BJ (cell line): ENCODE measurements at regions not wholly inside any gene's neighbourhood (a gene's known extent, or its start where the extent isn't known, plus 50 kb on each side); places are given as distances from the start of the nearest gene placed in this dataset.

ENCODE experiments used
- CTCF ChIA-PET: fragments of 350-600 bp; formaldehyde crosslinking; extraction: SDS; loops from one replicate; lab custom pipeline; 2021; ENCODE audit warnings: antibody characterized with exemption, inconsistent platforms; lab: Yijun Ruan, JAX
- POLR2A ChIA-PET: fragments of 300-600 bp; sonication (Branson Sonifier 250); formaldehyde crosslinking; extraction: SDS; loops from one replicate; lab custom pipeline; 2021; ENCODE audit warnings: antibody characterized with exemption; lab: Charles Lee
- DNase-seq: peaks from one replicate; pipeline ENCODE4 v3.0.0-alpha.2; 2011; ENCODE audit warnings: low read depth
- H3K27me3 ChIP-seq: 2 replicates; pipeline ENCODE4 v1.6.0; 2011; ENCODE audit warnings: low read length; ENCODE audit not compliant: control insufficient read depth, insufficient read depth
- H3K36me3 ChIP-seq: 2 replicates; pipeline ENCODE4 v1.5.1; 2011; ENCODE audit warnings: low read length; ENCODE audit not compliant: control insufficient read depth, insufficient read depth
- H3K4me3 ChIP-seq: 2 replicates; pipeline ENCODE4 v1.5.1; 2011; ENCODE audit warnings: low read depth, mild to moderate bottlenecking, control low read depth, low read length
- CTCF ChIP-seq: IDR thresholded peaks from 2 replicates; pipeline ENCODE4 v1.5.1; 2011; ENCODE audit warnings: low read depth, mild to moderate bottlenecking, control low read depth, inconsistent platforms, low read length, moderate library complexity; ENCODE audit not compliant: insufficient read depth

- ChIA-PET CTCF (no interaction called here), POLR2A (no interaction called here)
- TF ChIP-seq CTCF = no peak
- H3K4me3 ChIP-seq = no peak overlapping the region
- H3K27me3 ChIP-seq = no peaks in the 10 kb centered on the region
- no peaks in the 10 kb centered on the region for H3K36me3 ChIP-seq
- DNase-seq = no peak
These were observed 484.1 kb upstream of the VRK2 start for GRCh38 chr2:57562495-57562894.

- POLR2A ChIA-PET = no interaction called here
- CTCF ChIA-PET = no interaction called here
- DNase-seq = no peak
- no peak overlapping the region for H3K4me3 ChIP-seq
- no peaks in the 10 kb centered on the region for H3K36me3 ChIP-seq
- H3K27me3 ChIP-seq = no peaks in the 10 kb centered on the region
- TF ChIP-seq CTCF = no peak
These were observed 483.6 kb upstream of the VRK2 start for GRCh38 chr2:57563015-57563414.

- CTCF ChIA-PET = no interaction called here
- no peak overlapping the region for H3K4me3 ChIP-seq
- H3K27me3 ChIP-seq = no peaks in the 10 kb centered on the region
- DNase-seq = no peak
- POLR2A ChIA-PET = no interaction called here
- no peak for TF ChIP-seq CTCF
- no peaks in the 10 kb centered on the region for H3K36me3 ChIP-seq
These were observed 479.4 kb upstream of the VRK2 start for GRCh38 chr2:57567245-57567644.

- DNase-seq = no peak
- Histone ChIP-seq H3K27me3 (no peaks in the 10 kb centered on the region), H3K36me3 (no peaks in the 10 kb centered on the region), H3K4me3 (no peak overlapping the region)
- no peak for TF ChIP-seq CTCF
- CTCF ChIA-PET = no interaction called here
- POLR2A ChIA-PET = no interaction called here
These were observed 477.2 kb upstream of the VRK2 start for GRCh38 chr2:57569396-57569795.

GRCh38 chr2:57570961-57571360 is 475.6 kb upstream of the VRK2 start:
- CTCF ChIA-PET = no interaction called here

More at GRCh38 chr2:57570961-57571360, 475.6 kb upstream of the VRK2 start:
- Histone ChIP-seq H3K4me3 (no peak overlapping the region), H3K27me3 (no peaks in the 10 kb centered on the region), H3K36me3 (no peaks in the 10 kb centered on the region)
- POLR2A ChIA-PET = no interaction called here
- TF ChIP-seq CTCF = no peak
- DNase-seq = no peak
